DMS53 treated with DMSO at 0.1 percent for 48 hours (cell line): ENCODE measurements at regions not wholly inside any gene's neighbourhood (a gene's known extent, or its start where the extent isn't known, plus 50 kb on each side); places are given as distances from the start of the nearest gene placed in this dataset.

Source experiments
- DNase-seq: peaks from one replicate; lab custom pipeline; 2025; ENCODE audit not compliant: unreplicated experiment; lab: John Stamatoyannopoulos, UW

DNA sequence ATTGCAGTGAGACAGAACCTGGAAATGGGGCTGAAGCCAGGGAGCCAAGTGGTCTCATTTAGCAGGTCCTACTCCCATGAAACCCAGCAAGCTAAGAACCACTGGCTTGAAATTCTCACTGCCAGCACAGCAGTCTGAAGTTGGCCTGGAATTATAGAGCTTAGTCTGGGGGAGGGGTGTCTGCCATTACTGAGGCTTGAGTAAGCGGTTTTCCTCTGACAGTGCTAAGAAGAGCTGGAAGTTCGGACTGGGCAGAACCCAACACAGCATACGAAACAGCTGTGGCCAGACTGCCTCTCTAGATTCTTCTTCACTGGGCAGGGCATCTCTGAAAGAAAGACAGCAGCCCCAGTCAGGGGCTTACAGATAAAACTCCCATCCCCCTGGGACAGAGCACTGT, 305.7 kb upstream of the SETBP1 start:
- no peak for DNase-seq

DNA sequence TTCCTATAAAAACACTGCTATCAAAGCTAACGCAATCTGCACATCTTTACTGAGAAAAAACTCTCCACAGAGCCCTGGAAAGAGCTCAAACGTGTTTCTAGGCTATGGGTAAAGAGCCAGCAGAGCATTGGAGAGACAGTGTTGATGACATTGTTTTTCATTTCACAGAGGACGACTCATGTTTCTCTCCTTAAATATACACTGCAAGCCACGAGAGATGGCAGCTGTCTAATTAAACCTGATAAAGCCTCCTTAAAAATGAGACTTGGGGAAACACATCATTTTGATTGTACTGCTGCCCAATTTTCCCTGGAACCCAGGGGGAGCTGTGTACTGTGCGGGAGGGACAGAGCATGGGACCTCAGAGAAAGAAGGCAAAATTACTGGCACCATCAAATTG, 294.3 kb upstream of the SETBP1 start:
- no peak for DNase-seq

DNA sequence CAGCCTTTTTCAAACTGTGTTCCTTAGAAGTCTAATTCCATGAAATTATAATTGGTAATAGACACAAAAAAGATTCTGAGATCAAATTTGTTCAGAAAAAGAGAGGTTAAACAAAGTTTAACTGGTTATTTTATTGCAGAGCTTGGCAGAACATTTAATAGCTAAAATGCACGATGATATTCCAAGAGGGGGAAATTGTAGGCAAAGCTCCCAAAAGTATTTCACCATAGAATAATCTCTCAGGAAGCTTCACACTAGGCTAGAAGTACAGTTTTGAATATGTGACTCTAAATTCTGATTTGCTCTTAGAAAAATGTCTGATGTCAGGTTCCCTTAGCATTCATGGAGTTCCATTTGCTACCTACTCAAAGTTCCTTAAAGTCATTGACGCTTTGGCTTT, 292.4 kb upstream of the SETBP1 start:
- no peak for DNase-seq

DNA sequence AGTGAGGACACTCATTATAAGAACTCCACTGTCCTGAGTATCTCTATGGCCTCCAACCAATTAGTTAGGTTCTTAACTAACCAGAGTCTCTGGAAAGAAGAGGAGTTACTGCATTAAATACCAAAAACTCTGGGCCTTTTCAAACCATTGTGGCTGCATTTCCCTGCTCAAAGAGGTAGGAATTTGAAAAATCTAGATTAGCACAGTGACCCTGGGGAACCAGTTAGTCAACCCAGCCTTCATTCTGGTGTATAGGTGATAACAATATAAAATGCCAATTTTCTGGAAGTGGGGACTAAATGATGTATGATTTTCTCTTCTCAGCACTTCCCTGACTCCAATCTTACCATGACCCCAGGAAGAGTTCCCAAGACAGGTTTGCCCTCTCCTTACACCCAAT, 287.8 kb upstream of the SETBP1 start:
- no peak for DNase-seq

DNA sequence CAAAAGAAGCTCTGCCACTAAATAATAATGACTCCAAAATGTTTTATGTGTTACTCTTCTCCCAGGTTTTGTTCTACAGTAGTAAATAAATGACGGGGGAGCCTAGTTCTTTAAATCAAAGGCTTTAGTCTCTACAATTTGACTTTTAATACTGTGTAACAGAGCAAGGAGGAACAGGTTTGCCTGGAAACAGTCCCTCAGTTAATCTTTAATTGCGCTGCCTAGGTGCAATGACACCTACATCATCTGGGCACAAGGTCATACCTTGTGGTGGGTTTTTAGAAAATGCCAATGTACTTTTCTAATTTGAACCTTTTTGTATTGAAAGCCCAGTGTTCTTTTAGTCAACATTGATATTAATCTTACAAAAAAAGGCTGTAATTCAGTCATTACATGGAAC, 287.3 kb upstream of the SETBP1 start:
- DNase-seq: no peak

DNA sequence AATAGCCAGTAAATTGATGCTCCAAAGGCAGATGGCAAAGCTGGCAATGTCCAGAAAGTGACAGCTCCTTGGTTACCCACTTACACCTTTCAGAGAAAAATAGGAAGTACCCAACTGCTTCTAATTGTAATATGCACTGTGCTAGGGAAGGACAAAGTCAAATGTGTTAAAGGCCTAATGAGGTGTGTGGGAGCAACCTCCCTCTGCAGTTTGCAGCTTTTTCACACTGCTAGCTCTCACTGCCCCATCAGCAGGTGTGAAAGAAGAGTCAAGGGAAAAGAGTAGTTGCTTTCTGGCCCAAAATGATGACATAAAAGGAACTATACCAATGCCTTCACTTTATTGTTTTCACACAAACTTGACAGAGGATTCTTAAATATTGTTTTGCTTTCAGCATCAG, 284.1 kb upstream of the SETBP1 start:
- DNase-seq: no peak

DNA sequence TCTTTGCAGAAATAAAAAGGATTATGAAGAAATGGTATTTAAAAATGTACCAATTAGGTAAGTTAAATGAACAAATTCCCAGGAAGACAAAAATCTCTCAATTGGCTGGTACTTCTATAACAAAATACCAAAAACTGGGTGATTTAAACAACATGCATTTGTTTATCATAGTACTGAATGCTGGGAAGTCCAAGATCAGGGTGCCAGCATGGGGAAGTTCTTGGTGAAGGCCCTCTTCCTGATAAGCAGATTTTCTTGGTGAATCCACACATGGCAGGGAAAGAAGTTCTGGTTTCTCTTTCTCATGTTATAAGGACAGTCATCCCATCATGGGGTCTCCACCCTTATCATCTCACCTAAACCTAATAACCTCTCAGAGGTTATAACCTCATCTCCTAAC, 271.6 kb upstream of the SETBP1 start:
- DNase-seq: no peak

DNA sequence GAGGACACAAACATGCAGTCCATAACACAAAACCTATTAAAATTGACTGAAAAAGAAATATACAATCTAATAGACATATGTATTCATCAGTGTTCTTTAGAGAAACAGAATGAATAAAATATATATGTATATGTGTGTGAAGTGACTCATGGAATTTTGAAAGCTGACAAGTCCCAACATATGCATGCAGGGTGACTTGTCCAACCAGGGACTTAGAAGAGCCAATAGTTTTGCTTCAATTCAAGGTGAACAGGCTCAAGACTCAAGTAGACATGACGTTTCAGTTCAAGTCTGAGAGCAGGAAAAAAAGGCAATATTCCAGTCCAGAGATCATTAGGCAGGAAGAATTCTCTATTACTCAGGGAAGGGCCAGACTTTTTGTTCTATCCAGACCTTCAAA, 271.2 kb upstream of the SETBP1 start:
- no peak for DNase-seq

DNA sequence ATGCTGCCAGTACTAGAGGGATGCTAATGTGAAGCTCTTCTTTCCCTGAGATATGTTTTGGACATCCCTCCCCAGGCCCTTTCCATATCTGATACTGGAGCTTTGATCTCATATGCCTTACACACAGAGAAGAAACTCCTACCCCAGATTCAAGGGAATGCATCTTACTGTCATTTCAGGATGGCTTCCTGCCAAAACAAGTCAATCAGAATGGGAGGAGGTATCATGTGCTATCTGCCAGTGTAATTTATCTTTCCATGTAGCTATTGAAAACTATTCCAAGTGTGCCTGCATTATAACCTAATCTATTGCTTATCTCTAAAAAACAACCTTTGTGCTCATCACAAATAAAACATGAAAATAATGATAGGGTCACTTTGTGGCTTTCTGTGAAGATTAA, 269.9 kb upstream of the SETBP1 start:
- no peak for DNase-seq

DNA sequence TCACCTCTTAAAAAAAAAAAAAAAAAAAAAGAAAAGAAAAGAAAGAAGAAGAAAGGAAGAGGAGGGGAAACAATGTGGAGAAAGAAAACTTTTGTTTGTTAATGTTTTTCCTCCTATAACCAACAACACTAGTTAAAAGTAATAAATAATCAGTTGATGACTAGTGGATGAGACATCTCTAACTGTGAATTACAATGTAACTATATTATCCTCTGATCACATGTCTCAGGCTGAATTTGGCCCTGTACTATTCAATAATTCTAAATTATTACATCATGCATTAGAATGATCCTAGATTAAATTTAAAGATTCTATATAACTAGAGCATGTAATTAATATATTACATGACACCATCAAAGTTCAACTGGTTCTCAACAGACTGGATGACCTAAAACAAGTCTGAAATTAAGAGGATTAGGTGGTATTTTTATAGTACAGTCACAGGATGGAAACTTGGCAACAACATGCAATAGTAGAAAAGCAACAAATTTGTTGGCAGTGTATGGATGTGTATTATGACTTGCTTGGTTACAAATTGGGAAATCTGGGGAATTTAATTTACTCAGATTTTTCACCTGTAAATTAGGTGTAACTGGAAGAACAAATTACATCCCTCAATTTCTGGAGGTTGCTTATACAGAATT, 269.3 kb upstream of the SETBP1 start:
- DNase-seq: no peak

DNA sequence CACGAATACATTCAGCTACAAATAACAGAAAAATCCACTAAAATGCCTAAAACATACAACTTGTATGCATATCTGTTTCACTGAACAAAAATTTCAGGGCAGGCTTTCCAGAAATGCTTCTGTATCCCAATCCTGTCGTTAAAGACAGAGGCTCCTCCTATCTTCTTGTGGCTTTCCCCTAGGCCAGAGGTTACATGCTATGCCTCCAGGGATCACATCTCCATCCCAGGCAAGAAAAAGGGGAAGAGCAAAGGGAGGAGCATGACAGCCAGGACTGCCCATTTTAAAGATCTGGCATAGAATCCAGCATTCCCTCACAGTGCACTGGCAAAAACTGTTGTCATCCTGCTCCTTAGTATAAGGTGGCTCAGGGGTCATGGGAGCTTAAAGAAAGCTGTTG, 268.7 kb upstream of the SETBP1 start:
- no peak for DNase-seq

DNA sequence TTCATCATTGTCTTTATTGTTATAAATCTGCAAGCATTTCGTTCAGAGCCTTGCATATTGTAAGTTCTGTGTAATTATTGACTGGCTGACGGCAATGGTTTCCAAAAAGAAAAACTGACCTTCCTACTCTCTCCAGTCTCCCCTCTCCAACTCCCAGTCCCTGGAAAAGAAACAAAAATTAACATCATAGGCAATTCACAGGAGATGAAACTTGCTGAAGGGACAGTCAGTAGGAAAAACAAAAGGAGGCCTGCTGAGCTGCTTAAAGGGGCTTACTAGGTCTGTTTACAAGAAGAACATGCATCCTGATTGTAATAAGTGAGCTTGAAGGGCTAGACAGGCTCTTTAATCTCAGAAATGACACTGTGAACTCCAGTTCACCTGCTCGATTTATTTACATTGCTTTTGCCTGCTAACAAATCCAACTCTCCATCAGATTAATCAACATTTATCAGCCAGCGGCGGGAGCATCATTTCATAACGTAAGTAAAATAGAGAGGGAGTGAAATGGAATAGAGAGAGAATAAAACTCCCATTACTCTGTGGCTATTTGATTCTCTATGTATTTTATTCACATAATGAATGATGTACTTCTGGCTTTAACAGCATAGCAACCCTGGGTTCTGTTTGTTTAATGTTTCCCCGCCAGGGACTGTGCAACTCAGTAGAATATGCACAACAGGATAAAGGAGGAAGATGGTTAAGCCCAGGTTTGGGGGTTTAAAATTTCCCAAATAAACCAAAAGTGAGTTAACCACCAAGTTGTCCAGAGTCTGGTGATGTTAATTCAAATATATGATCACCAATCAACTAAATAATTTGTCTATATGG, 256.7 kb upstream of the SETBP1 start:
- DNase-seq: no peak

DNA sequence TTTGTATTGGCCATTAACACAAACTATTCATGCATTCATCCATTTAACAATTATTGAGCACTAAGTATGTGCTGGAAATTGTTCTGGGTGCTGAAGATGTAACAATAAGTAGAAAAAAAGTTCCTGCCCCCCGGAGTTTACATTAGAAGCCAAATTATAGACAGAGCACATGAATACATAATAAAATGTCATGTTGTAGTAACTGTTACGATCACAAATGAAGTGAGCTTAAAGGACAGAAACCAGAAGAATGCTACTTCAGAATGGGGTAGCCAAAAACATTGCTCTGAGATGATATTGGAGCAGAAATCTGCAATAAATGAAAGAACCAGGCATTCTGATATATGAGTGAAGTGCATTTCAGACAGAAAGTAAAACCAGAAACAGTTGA, 256.0 kb upstream of the SETBP1 start:
- no peak for DNase-seq

DNA sequence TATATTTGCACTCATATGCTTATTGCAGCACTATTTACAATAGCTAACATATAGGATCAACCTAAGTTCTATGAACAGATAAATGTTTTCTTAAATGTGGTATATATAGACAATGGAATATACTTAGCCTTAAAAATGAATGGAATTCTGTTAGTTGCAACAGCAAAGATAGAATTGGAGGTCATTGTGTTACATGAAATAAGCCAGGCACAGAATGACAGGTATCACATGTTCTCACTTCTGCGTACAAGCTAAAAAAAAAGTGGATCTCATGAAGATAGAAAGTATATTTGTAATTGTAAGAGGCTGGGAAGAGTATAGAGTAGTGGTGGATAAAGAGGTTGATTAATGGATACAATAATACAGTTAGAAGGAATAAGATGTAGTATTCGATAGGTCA, 255.5 kb upstream of the SETBP1 start:
- DNase-seq: no peak

DNA sequence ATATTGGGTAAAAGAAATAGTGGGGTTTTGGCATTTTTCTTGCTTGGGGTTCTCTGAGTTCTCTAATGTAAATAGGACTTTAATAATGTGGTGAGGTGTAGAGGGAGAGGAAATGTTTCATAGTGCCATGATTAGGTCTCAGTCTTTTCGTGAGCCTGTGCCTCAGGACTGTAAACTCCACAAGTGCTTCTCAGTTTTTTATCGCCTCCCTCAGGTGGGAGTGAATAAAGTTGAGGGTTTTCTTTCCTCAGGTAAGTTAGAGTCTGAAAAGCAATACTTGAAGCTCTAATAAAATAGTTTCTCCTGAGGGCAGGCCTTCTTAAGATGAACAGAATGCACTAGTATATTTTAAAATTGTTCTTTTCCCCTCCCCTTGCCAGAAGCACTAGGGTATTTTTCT, 243.1 kb upstream of the SETBP1 start:
- no peak for DNase-seq

DNA sequence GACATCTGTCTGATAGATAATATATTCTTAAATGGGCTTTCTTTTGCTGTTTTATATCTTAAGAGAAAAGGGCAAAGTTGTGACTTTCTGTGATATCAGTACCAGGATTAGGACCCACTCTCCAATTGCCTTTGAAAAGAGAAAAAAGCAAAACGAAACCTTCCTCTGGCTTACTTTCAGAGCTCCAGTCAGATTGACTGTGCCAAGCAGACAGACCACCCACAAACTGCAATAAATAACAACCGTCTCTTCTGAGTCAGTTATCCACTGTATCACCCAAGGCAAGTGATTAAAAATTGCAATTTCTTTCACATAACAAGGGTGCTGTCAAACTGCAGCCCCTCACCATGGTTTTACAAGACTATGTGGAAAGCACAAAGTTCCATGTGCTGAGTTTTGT, 230.5 kb upstream of the SETBP1 start:
- DNase-seq: no peak

DNA sequence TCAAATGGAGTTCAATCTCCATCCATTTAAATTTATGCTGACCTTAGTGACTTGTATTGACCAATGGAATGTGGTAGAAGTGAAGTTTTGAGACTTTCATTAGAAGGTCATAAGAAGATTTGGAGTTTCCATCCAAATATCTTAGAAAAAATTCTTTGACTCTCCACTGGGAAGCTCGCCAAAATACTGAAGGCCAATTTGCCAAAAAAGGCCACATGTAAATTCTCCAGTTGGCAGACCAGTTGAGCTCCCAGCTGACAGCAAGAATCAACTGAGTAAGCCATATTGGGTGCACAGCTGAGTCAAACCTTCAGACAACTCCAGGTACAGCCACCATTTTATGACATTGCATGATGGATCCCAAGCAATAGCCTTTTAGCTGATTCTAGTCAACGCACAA, 228.3 kb upstream of the SETBP1 start:
- DNase-seq: no peak

DNA sequence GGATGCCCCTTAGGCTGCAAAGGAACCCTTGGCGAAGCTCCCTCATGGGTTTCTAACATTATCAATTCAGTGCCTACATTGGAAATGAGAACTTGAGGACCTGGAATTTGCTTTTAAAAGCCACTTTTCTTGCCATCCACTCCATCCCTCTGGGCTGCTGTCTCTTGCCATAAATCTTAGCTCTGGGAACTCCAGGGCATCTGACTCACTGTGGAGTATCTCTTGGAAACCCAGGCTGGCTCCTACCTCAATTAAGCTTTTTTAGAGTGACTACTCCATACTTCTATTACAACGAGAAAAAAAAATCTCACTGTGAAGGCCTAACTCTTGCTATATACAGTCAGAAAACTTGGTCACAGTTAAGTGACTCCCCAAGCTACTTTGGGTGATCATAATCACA, 227.2 kb upstream of the SETBP1 start:
- no peak for DNase-seq

DNA sequence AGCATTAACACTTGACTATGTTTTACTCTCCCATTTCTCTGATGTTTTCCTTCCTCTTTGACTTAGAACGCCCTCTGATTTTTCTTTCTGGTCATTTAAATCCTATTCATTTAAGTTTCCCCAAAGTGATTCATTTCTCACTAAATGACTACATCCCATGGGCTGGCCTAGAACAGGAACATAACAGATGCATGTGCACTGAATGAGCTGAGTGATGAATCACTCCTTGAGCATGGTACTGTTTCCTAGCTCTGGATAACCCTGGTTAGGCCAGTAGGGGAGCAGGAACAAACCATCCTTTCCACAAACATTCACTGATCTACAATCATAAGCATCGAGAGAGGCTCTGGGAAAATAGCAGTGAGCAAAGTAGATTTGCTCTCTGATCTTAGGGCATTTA, 221.9 kb upstream of the SETBP1 start:
- DNase-seq: peak; percentile 13

DNA sequence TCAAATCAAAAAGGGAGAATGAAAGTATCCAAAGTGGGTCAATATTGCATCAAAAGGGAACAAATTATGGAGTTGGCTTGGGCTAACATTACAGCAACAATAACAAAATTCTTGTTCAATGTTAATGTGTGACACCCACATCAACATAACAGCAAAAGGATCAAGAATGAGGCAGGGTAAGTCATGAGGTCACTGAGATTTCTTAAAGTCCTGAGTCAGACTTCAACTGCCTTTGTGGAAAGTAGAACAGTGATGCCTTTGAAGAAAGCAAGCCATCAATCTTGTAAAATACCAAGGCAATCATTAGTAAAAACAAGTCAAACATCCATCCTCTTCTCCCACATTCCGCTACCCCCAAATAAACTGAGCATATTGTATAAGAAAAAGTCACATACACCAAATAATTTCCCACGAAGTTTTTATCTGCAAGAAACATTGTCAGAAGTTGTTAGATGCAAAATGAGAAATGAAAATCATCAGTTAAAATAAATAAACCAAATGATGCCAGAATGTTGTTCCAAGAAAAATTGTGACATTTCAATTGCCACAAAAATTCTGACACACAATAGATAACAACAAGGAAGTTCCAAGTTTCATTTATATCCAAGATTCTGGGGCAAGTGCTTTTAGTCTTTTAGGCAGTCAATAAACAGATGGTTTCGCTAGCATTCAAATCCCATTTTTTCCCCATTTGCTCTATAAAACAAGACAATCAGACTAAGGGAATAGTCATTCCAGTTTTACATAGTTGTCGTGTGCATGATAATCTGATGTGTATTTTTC, 216.1 kb upstream of the SETBP1 start:
- no peak for DNase-seq

DNA sequence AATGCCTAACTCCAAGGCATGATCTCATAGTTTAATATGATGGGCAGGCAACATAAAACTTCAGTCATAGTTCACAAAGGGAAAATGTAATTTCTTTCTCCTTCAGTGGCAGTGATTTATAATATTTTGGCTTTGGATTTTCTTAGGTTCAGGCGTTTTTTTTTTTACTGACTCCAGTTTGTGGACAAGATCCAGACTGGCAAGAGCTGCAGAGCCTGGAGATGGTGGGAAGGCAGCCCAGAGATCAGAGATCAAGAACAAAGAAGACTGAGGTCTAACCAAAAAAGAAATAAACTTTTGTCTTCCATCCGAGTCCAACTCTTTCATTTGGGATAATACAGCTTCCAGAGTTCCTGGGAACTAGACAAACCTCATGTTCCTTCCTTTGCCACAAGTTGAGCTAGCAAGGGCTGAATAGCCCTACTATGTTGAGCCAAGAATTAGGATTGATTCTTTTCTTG, 215.3 kb upstream of the SETBP1 start:
- no peak for DNase-seq

DNA sequence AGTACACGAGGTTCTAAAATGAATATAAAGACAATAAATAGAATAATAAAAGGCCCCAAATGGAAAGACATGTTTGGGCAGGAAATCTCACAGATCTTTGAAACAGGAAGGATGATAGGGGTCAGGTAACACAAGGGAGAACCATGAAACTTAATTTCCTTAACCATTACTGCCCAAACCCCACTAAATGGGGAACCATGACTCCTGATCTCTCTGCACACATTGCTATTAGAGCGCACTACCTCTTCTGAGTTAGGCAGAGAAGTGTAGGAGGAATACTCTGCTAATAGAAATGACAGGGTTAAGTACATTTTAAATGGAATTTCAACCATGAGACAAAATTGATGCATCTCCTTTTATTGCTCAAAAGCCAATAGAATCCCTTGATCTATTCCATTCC, 213.7 kb upstream of the SETBP1 start:
- DNase-seq: no peak
